ENCODE measurements at regions not wholly inside any gene's neighbourhood (a gene's known extent, or its start where the extent isn't known, plus 50 kb on each side); places are given as distances from the start of the nearest gene placed in this dataset.
"Not testable (repeated sequence)": the region's sequence is repeated elsewhere in the genome, so short reads cannot be mapped to it uniquely, and the experiment has no call there.

- Histone ChIP-seq H3K36me3 (ENCODE audit: control insufficient read depth in 4 of 4, insufficient read depth in 4 of 4, low read length in 4 of 4) (peaks cover 0 to 1% (median 0%) of the 10 kb centered on the region in 4 donors), H3K27me3 (ENCODE audit: control insufficient read depth in 3 of 3, insufficient read depth in 3 of 3, low read length in 2 of 3) (no peaks in the 10 kb centered on the region), H3K4me3 (no peak overlapping the region), H3K9ac (ENCODE audit: insufficient read depth in 1 of 2, low read length in 2 of 2) (no peak overlapping the region), H3K4me1 (ENCODE audit: control insufficient read depth in 5 of 5, insufficient read depth in 5 of 5, low read length in 5 of 5) (no peaks in the 10 kb centered on the region), H3K9me3 (ENCODE audit: control insufficient read depth in 4 of 4, insufficient read depth in 3 of 4, low read length in 3 of 4) (no peaks in the 10 kb centered on the region), H3K27ac (ENCODE audit: low read depth in 1 of 2, low read length in 1 of 2) (no peak overlapping the region)
- 35 to 36% methylated on average over 2 of the region's 2 CpGs for WGBS, 2 donors
- ATAC-seq (ENCODE audit: insufficient read depth, low FRiP score) (no peak), DNase-seq (no peak)
- no peak for TF ChIP-seq CTCF (IDR thresholded peaks at IDR 0.05; ENCODE audit: control extremely low read depth, extremely low read depth)
Observed at GRCh38 chr1:65615859-65616258, 176.8 kb upstream of the PDE4B start.

- WGBS, 2 donors: 64 to 77% methylated on average over 1 of the region's 1 CpG
- H3K27ac ChIP-seq (ENCODE audit: low read depth in 1 of 2, low read length in 1 of 2); ATAC-seq (ENCODE audit: insufficient read depth, low FRiP score); H3K4me1 ChIP-seq (ENCODE audit: control insufficient read depth in 5 of 5, insufficient read depth in 5 of 5, low read length in 5 of 5); DNase-seq; H3K36me3 ChIP-seq (ENCODE audit: control insufficient read depth in 4 of 4, insufficient read depth in 4 of 4, low read length in 4 of 4); H3K9ac ChIP-seq (ENCODE audit: insufficient read depth in 1 of 2, low read length in 2 of 2); H3K27me3 ChIP-seq (ENCODE audit: control insufficient read depth in 3 of 3, insufficient read depth in 3 of 3, low read length in 2 of 3); H3K4me3 ChIP-seq; H3K9me3 ChIP-seq (ENCODE audit: control insufficient read depth in 4 of 4, insufficient read depth in 3 of 4, low read length in 3 of 4): not testable (repeated sequence)
Observed at GRCh38 chr1:65621721-65622120, 171.0 kb upstream of the PDE4B start.

- WGBS, 2 donors: 98 to 100% methylated on average over 1 of the region's 1 CpG
- no peak for TF ChIP-seq CTCF (IDR thresholded peaks at IDR 0.05; ENCODE audit: control extremely low read depth, extremely low read depth)
- Histone ChIP-seq H3K9ac (ENCODE audit: insufficient read depth in 1 of 2, low read length in 2 of 2) (peak overlapping the region in 1 of 2 donors; percentile 5), H3K4me1 (ENCODE audit: control insufficient read depth in 5 of 5, insufficient read depth in 5 of 5, low read length in 5 of 5) (no peaks in the 10 kb centered on the region), H3K27ac (ENCODE audit: low read depth in 1 of 2, low read length in 1 of 2) (no peak overlapping the region), H3K36me3 (ENCODE audit: control insufficient read depth in 4 of 4, insufficient read depth in 4 of 4, low read length in 4 of 4) (peaks cover 0 to 1% (median 0%) of the 10 kb centered on the region in 4 donors), H3K9me3 (ENCODE audit: control insufficient read depth in 4 of 4, insufficient read depth in 3 of 4, low read length in 3 of 4) (no peaks in the 10 kb centered on the region), H3K4me3 (no peak overlapping the region), H3K27me3 (ENCODE audit: control insufficient read depth in 3 of 3, insufficient read depth in 3 of 3, low read length in 2 of 3) (no peaks in the 10 kb centered on the region)
- ATAC-seq (ENCODE audit: insufficient read depth, low FRiP score) (no peak), DNase-seq (no peak)
Observed at GRCh38 chr1:65623895-65624294, 168.8 kb upstream of the PDE4B start.

- H3K4me1 ChIP-seq (ENCODE audit: control insufficient read depth in 5 of 5, insufficient read depth in 5 of 5, low read length in 5 of 5): no peaks in the 10 kb centered on the region
- ATAC-seq (ENCODE audit: insufficient read depth, low FRiP score): no peak
- H3K27ac ChIP-seq (ENCODE audit: low read depth in 1 of 2, low read length in 1 of 2): no peak overlapping the region
- H3K36me3 ChIP-seq (ENCODE audit: control insufficient read depth in 4 of 4, insufficient read depth in 4 of 4, low read length in 4 of 4): peaks cover 0 to 1% (median 0%) of the 10 kb centered on the region in 4 donors
- no peaks in the 10 kb centered on the region for H3K9me3 ChIP-seq (ENCODE audit: control insufficient read depth in 4 of 4, insufficient read depth in 3 of 4, low read length in 3 of 4)
- H3K9ac ChIP-seq (ENCODE audit: insufficient read depth in 1 of 2, low read length in 2 of 2): no peak overlapping the region
- no peak overlapping the region for H3K4me3 ChIP-seq
- no peak for TF ChIP-seq CTCF (IDR thresholded peaks at IDR 0.05; ENCODE audit: control extremely low read depth, extremely low read depth)
- peak in 1 of 3 donors; percentile 8 for DNase-seq
- 88 to 94% methylated on average over 2 of the region's 2 CpGs for WGBS, 2 donors
- H3K27me3 ChIP-seq (ENCODE audit: control insufficient read depth in 3 of 3, insufficient read depth in 3 of 3, low read length in 2 of 3): no peaks in the 10 kb centered on the region
Observed at GRCh38 chr1:65625528-65625927, 167.2 kb upstream of the PDE4B start.
